SKM-1 (cell line): ENCODE measurements at regions not wholly inside any gene's neighbourhood (a gene's known extent, or its start where the extent isn't known, plus 50 kb on each side); places are given as distances from the start of the nearest gene placed in this dataset.
"Not testable (repeated sequence)": the region's sequence is repeated elsewhere in the genome, so short reads cannot be mapped to it uniquely, and the experiment has no call there.

Source experiments
- DNase-seq: peaks from one replicate; lab custom pipeline; 2025; ENCODE audit not compliant: unreplicated experiment; lab: John Stamatoyannopoulos, UW

GRCh38 chr11:93032580-93032979 is 63.1 kb downstream of the MTNR1B start:
- DNase-seq: no peak

- no peak for DNase-seq
Measured at GRCh38 chr11:93033093-93033492, 63.6 kb downstream of the MTNR1B start.

DNA sequence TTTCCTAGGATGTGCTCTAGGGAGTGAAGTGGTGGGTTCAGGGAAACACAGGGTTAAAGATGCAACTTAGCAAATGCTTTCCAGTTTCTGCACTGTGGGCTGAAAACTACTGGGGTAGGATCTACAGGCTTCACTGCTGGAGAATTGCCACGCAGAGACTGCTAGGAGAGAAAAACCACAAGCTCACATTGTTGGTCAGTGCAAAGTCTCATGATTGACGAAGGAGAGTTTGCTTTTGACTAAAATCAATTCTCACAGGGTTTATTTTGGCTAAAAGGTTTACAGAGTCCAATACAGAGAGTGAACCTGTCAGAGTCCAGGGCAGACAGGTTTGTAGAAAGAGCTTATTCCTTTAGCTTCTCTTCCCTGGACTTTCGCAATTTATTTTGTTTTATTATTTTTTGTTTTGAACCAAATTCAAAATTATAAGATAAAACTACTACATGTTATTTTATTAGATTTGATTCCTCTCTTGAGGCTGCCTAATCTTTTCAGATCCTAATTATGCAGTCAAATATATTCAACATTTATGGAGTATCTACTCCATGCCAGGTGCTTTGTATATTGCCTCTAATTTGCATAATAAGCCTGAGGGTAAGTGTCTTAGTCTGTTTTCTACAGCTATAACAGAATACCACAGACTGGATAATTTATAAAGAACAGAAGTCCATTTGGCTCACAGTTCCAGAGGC is 64.7 kb downstream of the MTNR1B start:
- DNase-seq: no peak

DNA sequence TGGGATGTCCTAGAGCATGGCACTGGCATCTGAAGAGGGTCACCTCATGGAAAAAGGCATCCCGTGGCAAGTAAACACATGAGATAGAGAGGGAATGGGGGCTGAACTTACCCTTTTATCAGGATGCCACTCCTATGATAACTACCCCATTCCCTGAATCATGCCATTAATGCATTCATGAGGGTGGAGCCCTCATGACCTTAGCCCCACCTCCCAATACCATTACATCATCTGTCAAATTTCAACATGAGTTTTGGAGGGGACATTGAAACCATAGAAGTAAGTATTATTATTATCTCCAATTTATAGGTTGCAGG is 65.2 kb downstream of the MTNR1B start:
- no peak for DNase-seq

GRCh38 chr11:93038521-93038920 is 69.1 kb downstream of the MTNR1B start:
- DNase-seq: no peak

- DNase-seq: no peak
Measured at GRCh38 chr11:93039531-93040240, 70.2 kb downstream of the MTNR1B start.

DNA sequence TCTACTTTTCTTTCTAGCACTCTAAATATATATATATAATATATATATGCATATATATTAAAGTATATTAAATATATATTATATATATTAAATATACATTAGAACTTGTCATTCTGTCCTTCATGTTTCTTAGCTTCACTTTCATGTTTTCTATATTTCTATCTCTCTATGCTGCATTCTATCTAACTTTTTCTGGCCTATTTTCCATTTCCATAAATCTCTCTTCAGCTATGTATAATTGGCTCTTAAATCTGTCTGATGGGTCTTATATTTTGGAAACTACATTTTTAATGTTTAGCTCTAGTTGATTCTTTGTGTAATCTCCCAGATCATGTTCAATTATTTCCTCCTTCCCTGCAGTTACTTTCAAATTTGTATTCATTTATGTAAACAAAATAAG is 72.2 kb downstream of the MTNR1B start:
- DNase-seq: no peak

GRCh38 chr11:93043186-93043585 is 73.7 kb downstream of the MTNR1B start:
- not testable (repeated sequence) for DNase-seq

GRCh38 chr11:93049740-93050139 is 80.3 kb downstream of the MTNR1B start:
- DNase-seq: no peak

- no peak for DNase-seq
Measured at GRCh38 chr11:93051186-93051585, 81.7 kb downstream of the MTNR1B start.

DNA sequence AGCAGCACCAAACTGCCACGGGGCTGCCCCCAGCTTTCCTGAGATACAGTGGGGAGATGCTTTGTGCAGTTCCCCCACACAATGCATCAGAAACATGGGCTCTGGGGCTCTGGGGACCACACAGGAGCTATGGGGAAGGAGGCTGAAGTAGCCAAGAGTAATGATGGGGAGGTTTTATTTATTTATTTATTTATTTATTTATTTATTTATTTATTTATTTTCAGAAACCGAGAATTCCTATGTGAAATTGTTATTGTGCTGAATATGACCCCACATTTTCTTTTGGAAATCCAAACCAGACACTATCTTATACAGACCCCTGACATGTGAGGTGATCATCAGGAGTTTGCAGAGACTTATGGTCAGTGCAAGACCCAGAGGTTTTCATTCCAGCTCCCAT is 84.4 kb downstream of the MTNR1B start:
- DNase-seq: no peak

- no peak for DNase-seq
Measured at GRCh38 chr11:93054279-93054678, 84.8 kb downstream of the MTNR1B start.

GRCh38 chr11:93054881-93055280 is 85.4 kb downstream of the MTNR1B start:
- DNase-seq: no peak

DNA sequence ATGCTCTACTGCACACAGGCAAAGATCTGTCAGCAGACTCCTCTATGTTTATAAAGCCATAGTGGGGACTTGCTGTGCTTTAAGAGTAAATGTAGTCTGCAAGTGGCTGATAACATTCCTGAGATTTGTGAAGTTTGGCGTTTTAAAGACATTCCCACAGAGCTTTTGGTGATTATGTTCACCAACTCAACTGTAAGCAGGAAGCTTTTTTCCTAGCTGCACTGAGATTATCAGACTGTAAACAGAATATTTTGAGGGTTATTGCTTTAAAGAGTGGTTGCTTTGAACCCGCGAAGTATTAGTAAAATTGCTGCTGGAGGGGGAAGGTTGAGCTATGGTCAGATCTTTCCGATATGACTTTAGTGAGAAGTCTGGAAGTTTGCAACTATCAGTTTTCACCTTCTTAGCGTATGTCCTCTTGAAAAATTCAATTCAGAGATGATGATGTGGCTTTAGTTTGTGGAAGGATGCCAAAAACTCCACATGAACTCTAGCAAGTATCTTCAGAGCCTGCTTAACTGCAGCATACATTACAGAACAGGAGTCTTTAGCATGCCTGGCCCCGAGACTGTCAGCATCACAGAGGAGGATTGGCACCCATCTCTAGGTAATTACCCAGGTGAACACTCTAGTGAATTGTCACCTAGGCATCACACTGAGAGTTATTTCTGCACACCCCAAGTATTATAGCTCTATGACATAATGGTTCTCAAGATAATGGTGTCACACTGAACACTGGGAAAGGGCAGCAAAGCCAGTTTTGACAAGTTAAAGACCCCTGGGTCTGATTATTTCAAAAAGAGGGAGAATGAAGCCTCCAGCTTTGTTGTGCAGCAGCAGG is 89.9 kb downstream of the MTNR1B start:
- DNase-seq: no peak

GRCh38 chr11:93063086-93063485 is 93.6 kb downstream of the MTNR1B start:
- DNase-seq: no peak

GRCh38 chr11:93065074-93065674 is 95.7 kb downstream of the MTNR1B start:
- not testable (repeated sequence) for DNase-seq

- DNase-seq: no peak
Measured at GRCh38 chr11:93067881-93068390, 98.5 kb downstream of the MTNR1B start.

- no peak for DNase-seq
Measured at GRCh38 chr11:93072229-93072914, 102.9 kb downstream of the MTNR1B start.

DNA sequence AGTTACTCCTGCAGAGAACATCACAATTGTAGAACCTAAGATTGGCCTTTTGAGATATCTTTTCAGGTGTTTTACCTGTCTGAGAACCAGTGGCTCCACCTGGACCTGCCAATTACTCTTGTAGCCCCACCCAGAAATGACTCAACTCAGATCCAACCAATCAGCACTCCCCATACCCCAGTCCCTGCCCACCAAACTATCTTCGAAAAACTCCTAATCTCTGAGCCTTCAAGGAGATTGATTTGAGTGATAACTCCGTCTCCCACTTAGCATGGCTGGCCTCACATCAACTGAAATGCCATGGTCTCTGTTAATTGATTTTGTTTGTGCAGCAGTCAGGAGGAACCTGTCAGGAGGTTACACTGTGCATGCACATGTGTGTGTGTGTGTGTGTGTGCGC is 103.6 kb downstream of the MTNR1B start:
- DNase-seq: no peak

DNA sequence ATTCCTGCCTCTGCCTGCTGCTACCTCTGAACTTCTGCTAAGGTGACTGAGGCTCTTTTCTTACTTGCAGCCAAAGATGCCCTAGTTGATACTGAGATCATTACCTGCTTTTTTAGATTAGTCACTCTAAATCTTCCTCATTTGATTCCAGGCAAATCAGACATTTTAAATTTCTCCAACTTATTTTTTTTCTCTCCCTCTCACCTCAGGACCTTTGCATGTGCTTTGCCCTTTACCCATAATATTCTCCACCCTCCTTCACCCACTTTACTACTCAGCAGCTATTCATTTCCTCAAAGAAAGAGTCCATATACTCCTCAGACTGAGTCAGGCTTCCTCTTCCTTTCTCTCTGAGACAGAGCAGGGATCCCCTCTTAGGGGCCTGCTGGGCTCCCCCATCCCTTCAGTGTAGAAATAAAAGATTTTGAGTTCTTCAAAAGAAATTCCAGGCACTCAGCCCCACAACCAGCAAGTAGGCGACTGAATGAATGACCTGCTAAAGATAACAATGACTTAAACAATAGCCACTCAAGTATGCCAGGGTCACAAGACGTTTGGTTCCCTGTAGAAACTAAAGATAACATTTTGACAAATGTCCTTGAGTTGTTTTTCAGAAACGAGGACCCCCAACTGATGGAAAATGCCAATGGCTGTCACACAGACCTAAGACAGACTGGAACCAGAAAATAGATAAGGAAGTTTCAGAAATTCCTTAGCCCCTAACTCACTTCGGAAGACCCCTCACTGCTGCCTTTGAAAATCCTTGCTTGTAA is 104.2 kb downstream of the MTNR1B start:
- DNase-seq: no peak
